CD4-positive, CD25-positive, alpha-beta regulatory T cell (primary cell): ENCODE measurements at regions not wholly inside any gene's neighbourhood (a gene's known extent, or its start where the extent isn't known, plus 50 kb on each side); places are given as distances from the start of the nearest gene placed in this dataset.

Experiments used
- ATAC-seq, 2 donors: fragments of 150-1000 bp; cut with Tn5 transposase; one replicate each; pipeline ENCODE4 v1.10.0; 2021; ENCODE audit warnings: low read depth in 2 of 2, moderate number of reproducible peaks in 2 of 2, moderate library complexity in 1 of 2
- DNase-seq, 3 donors: peaks; one replicate each; pipeline versions ENCODE4 v3.0.0 to v3.0.0-alpha.2; 2012 to 2022; ENCODE audit warnings: mixed read lengths in 1 of 3
- H3K27ac ChIP-seq: one replicate; pipeline ENCODE4 v1.7.0; 2013; ENCODE audit warnings: mild to moderate bottlenecking, low read length; ENCODE audit not compliant: insufficient read depth, poor library complexity, severe bottlenecking
- H3K27me3 ChIP-seq: one replicate; pipeline ENCODE4 v1.7.0; 2013; ENCODE audit warnings: low read length; ENCODE audit not compliant: control insufficient read depth, insufficient read depth
- H3K36me3 ChIP-seq: one replicate; pipeline ENCODE4 v1.7.0; 2013; ENCODE audit warnings: mild to moderate bottlenecking, low read length, moderate library complexity; ENCODE audit not compliant: control insufficient read depth, insufficient read depth
- H3K4me1 ChIP-seq: 2 replicates; pipeline ENCODE4 v1.7.0; 2013; ENCODE audit warnings: mild to moderate bottlenecking, low read length; ENCODE audit not compliant: insufficient read depth, control insufficient read depth, poor library complexity, severe bottlenecking
- H3K4me3 ChIP-seq: one replicate; pipeline ENCODE4 v1.7.0; 2013; ENCODE audit warnings: low read depth, mild to moderate bottlenecking, low read length, moderate library complexity
- H3K9me3 ChIP-seq, 2 experiments: 1 replicate in 1 of 2; 2 replicates in 1 of 2; pipeline ENCODE4 v1.7.0; 2013; ENCODE audit warnings: low read length in 2 of 2, mild to moderate bottlenecking in 1 of 2, moderate library complexity in 1 of 2; ENCODE audit not compliant: control insufficient read depth in 2 of 2
- H3K27ac Mint-ChIP-seq, 3 donors: one replicate each; pipeline ENCODE4 v1.8.0; 2020 to 2022; ENCODE audit warnings: mild to moderate bottlenecking in 3 of 3, mixed read lengths in 3 of 3, moderate library complexity in 2 of 3
- H3K27me3 Mint-ChIP-seq: one replicate; pipeline ENCODE4 v1.8.0; 2022; ENCODE audit warnings: mild to moderate bottlenecking, mixed read lengths
- H3K36me3 Mint-ChIP-seq: one replicate; pipeline ENCODE4 v1.8.0; 2020; ENCODE audit warnings: mixed read lengths
- H3K4me1 Mint-ChIP-seq, 4 donors: one replicate each; pipeline ENCODE4 v1.8.0; 2020 to 2022; ENCODE audit warnings: mixed read lengths in 4 of 4, mild to moderate bottlenecking in 1 of 4
- H3K4me3 Mint-ChIP-seq, 4 donors: one replicate each; pipeline ENCODE4 v1.8.0; 2020 to 2022; ENCODE audit warnings: mild to moderate bottlenecking in 4 of 4, mixed read lengths in 4 of 4, moderate library complexity in 3 of 4
- H3K9me3 Mint-ChIP-seq, 7 donors: one replicate each; pipeline ENCODE4 v1.8.0; 2020 to 2022; ENCODE audit warnings: mixed read lengths in 7 of 7, mild to moderate bottlenecking in 3 of 7, moderate library complexity in 2 of 7

- no peak overlapping the region for H3K4me3 Mint-ChIP-seq
- no peaks in the 10 kb centered on the region for H3K27me3 Mint-ChIP-seq
- no peaks in the 10 kb centered on the region for H3K4me1 ChIP-seq
- no peaks in the 10 kb centered on the region for H3K36me3 ChIP-seq
- ATAC-seq: no peak
- H3K27ac Mint-ChIP-seq: no peak overlapping the region
- no peaks in the 10 kb centered on the region for H3K36me3 Mint-ChIP-seq
- no peaks in the 10 kb centered on the region for H3K4me1 Mint-ChIP-seq
- DNase-seq: no peak
- H3K9me3 ChIP-seq: no peaks in the 10 kb centered on the region
- no peaks in the 10 kb centered on the region for H3K27me3 ChIP-seq
- H3K9me3 Mint-ChIP-seq: peaks cover 0 to 5% (median 0%) of the 10 kb centered on the region in 7 donors
- no peak overlapping the region for H3K27ac ChIP-seq
- H3K4me3 ChIP-seq: no peak overlapping the region
Measured at GRCh38 chr1:220983877-220984635, 104.8 kb downstream of the HLX start.

DNA sequence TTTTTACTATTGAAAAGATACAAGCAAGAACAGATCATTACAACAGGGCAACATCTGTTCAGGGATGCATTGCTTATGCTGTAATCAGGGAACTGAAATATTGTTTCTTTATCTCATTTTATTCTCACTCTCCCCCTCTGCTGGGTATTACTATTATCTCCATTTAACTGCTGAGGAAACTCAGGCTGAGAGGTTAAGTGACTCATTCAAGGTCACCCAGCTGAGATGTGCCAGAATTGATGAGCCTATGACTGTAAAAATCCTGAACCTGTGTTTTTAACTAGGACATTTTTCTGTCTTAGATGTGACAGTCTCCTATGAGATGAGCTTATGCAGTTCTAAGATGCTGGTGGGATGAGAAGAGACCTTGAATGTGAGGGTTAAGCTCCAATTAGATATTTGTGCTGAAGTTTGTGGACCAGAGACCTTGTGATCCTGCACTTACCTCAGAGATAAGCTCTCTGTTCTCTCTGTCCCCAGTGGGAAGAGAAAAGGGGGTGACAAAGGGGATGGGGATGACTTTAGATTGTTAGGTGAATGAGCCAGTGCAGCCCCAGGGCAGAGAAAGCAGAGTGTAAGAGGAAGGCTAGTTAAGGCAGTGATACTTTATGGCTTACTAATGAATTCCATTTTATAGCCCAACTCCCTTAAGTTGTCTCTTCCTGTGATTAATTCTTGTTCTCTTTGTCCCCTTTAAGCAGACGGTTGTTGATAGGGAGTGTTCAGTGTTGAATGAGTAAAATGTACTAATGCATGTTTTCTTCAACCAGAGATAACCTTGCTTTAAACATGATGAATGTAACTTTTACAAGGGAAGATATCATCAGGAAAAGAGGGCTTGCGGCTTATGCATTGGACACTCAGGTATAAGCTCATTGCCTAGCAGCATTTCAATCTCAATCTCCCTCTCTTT, 111.4 kb downstream of the HLX start:
- ATAC-seq: no peak
- H3K27ac Mint-ChIP-seq: no peak overlapping the region
- Histone ChIP-seq H3K27ac (no peak overlapping the region), H3K27me3 (no peaks in the 10 kb centered on the region), H3K9me3 (no peaks in the 10 kb centered on the region), H3K36me3 (no peaks in the 10 kb centered on the region), H3K4me1 (no peaks in the 10 kb centered on the region), H3K4me3 (no peak overlapping the region)
- no peak for DNase-seq
- H3K9me3 Mint-ChIP-seq: peaks cover 0 to 5% (median 2%) of the 10 kb centered on the region in 7 donors
- no peaks in the 10 kb centered on the region for H3K36me3 Mint-ChIP-seq
- no peaks in the 10 kb centered on the region for H3K4me1 Mint-ChIP-seq
- H3K27me3 Mint-ChIP-seq: no peaks in the 10 kb centered on the region
- H3K4me3 Mint-ChIP-seq: no peak overlapping the region

- H3K4me3 ChIP-seq: no peak overlapping the region
- H3K27me3 ChIP-seq: no peaks in the 10 kb centered on the region
- H3K36me3 ChIP-seq: no peaks in the 10 kb centered on the region
- H3K9me3 Mint-ChIP-seq: peaks cover 0 to 5% (median 2%) of the 10 kb centered on the region in 7 donors
- no peaks in the 10 kb centered on the region for H3K9me3 ChIP-seq
- ATAC-seq: no peak
- no peak overlapping the region for H3K27ac ChIP-seq
- no peak for DNase-seq
- H3K36me3 Mint-ChIP-seq: no peaks in the 10 kb centered on the region
- H3K27ac Mint-ChIP-seq: no peak overlapping the region
- H3K27me3 Mint-ChIP-seq: no peaks in the 10 kb centered on the region
- H3K4me3 Mint-ChIP-seq: no peak overlapping the region
- H3K4me1 Mint-ChIP-seq: no peaks in the 10 kb centered on the region
- H3K4me1 ChIP-seq: no peaks in the 10 kb centered on the region
Measured at GRCh38 chr1:220991506-220991905, 112.3 kb downstream of the HLX start.

- no peak for DNase-seq
- Mint-ChIP-seq H3K27ac (no peak overlapping the region), H3K4me3 (no peak overlapping the region), H3K4me1 (no peaks in the 10 kb centered on the region), H3K9me3 (peaks cover 0 to 9% (median 5%) of the 10 kb centered on the region in 7 donors), H3K36me3 (no peaks in the 10 kb centered on the region), H3K27me3 (no peaks in the 10 kb centered on the region)
- no peaks in the 10 kb centered on the region for H3K4me1 ChIP-seq
- H3K27me3 ChIP-seq: no peaks in the 10 kb centered on the region
- H3K27ac ChIP-seq: no peak overlapping the region
- no peak for ATAC-seq
- H3K4me3 ChIP-seq: no peak overlapping the region
- no peaks in the 10 kb centered on the region for H3K36me3 ChIP-seq
- no peaks in the 10 kb centered on the region for H3K9me3 ChIP-seq
Measured at GRCh38 chr1:220991959-220992704, 112.9 kb downstream of the HLX start.

- ATAC-seq: no peak
- Mint-ChIP-seq H3K27ac (no peak overlapping the region), H3K9me3 (peaks cover 0 to 9% (median 5%) of the 10 kb centered on the region in 7 donors), H3K4me3 (no peak overlapping the region), H3K36me3 (no peaks in the 10 kb centered on the region), H3K27me3 (no peaks in the 10 kb centered on the region), H3K4me1 (no peaks in the 10 kb centered on the region)
- H3K9me3 ChIP-seq: no peaks in the 10 kb centered on the region
- H3K4me3 ChIP-seq: no peak overlapping the region
- H3K4me1 ChIP-seq: no peaks in the 10 kb centered on the region
- no peak for DNase-seq
- H3K36me3 ChIP-seq: no peaks in the 10 kb centered on the region
- H3K27ac ChIP-seq: no peak overlapping the region
- no peaks in the 10 kb centered on the region for H3K27me3 ChIP-seq
Measured at GRCh38 chr1:220992705-220993052, 113.4 kb downstream of the HLX start.

DNA sequence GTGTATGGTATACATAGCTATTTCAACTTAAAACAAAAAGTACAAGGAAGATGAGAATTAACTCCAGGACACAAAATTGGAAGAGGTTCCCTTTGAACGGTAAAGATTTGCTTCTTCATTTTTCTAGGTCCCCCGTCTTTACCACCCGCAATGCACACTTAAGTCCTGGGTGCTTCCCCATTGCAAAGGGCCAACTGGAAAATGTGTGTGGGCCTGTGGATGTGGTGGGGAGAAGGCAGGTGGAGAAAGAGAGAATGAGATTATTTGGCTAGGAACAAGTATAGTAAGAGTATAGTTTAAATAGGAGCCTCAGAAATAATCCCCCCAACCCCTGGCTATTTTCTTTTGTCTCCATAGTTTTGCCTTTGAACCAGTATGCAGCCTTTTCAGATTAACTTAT, 115.4 kb downstream of the HLX start:
- DNase-seq: no peak
- H3K4me3 Mint-ChIP-seq: no peak overlapping the region
- H3K4me1 Mint-ChIP-seq: no peaks in the 10 kb centered on the region

GRCh38 chr1:220997791-220998190, 118.5 kb downstream of the HLX start:
- H3K27ac Mint-ChIP-seq: peak overlapping the region in 1 of 3 donors; percentile 3
- no peak overlapping the region for H3K4me3 Mint-ChIP-seq
- H3K27ac ChIP-seq: no peak overlapping the region
- H3K4me3 ChIP-seq: no peak overlapping the region
- peaks cover 0 to 4% (median 0%) of the 10 kb centered on the region in 7 donors for H3K9me3 Mint-ChIP-seq
- ATAC-seq: no peak
- no peaks in the 10 kb centered on the region for H3K9me3 ChIP-seq
- no peak for DNase-seq
- H3K4me1 ChIP-seq: no peaks in the 10 kb centered on the region
- H3K36me3 ChIP-seq: no peaks in the 10 kb centered on the region
- H3K4me1 Mint-ChIP-seq: no peaks in the 10 kb centered on the region
- H3K27me3 ChIP-seq: no peaks in the 10 kb centered on the region
- no peaks in the 10 kb centered on the region for H3K27me3 Mint-ChIP-seq
- no peaks in the 10 kb centered on the region for H3K36me3 Mint-ChIP-seq

More for the DNA sequence above, 115.4 kb downstream of the HLX start:
- Mint-ChIP-seq H3K36me3 (no peaks in the 10 kb centered on the region), H3K27ac (no peak overlapping the region), H3K27me3 (no peaks in the 10 kb centered on the region), H3K9me3 (peaks cover 0 to 9% (median 3%) of the 10 kb centered on the region in 7 donors)
- no peak for ATAC-seq
- no peak overlapping the region for H3K27ac ChIP-seq
- no peaks in the 10 kb centered on the region for H3K4me1 ChIP-seq
- no peaks in the 10 kb centered on the region for H3K9me3 ChIP-seq
- no peak overlapping the region for H3K4me3 ChIP-seq
- H3K36me3 ChIP-seq: no peaks in the 10 kb centered on the region
- no peaks in the 10 kb centered on the region for H3K27me3 ChIP-seq
